GM18858 (cell line): ENCODE measurements at regions not wholly inside any gene's neighbourhood (a gene's known extent, or its start where the extent isn't known, plus 50 kb on each side); places are given as distances from the start of the nearest gene placed in this dataset.

Experiments used
- ATAC-seq: cut with Tn5 transposase; IDR thresholded peaks from one replicate; pipeline ENCODE4 v1.9.1; 2021; ENCODE audit not compliant: unreplicated experiment

- ATAC-seq, result no peak
Measured at GRCh38 chr14:66065188-66065587, 421.0 kb upstream of the CCDC196 start.

GRCh38 chr14:66066981-66067776 is 419.0 kb upstream of the CCDC196 start:
- no peak for ATAC-seq

DNA sequence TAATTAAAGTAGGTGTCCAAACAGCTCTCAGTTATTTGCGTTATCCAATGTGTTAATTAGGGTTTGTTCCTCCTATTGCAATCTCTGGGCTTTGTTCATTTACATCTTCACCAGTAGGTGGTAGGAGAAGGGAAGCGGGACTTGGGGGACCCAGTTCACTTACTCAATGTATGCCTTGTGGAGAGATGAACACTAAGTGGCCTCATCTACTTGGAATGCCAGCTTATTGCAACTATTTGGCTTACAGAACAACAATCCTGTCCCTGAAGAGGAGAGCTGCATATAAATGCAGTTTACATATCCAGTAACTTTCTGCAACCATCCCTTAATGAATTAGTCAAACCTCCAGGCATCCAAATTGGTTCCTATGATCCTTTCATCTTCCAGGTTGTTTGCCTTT is 417.1 kb upstream of the CCDC196 start:
- ATAC-seq, result no peak

- ATAC-seq, result no peak
Measured at GRCh38 chr14:66069830-66070541, 416.2 kb upstream of the CCDC196 start.

DNA sequence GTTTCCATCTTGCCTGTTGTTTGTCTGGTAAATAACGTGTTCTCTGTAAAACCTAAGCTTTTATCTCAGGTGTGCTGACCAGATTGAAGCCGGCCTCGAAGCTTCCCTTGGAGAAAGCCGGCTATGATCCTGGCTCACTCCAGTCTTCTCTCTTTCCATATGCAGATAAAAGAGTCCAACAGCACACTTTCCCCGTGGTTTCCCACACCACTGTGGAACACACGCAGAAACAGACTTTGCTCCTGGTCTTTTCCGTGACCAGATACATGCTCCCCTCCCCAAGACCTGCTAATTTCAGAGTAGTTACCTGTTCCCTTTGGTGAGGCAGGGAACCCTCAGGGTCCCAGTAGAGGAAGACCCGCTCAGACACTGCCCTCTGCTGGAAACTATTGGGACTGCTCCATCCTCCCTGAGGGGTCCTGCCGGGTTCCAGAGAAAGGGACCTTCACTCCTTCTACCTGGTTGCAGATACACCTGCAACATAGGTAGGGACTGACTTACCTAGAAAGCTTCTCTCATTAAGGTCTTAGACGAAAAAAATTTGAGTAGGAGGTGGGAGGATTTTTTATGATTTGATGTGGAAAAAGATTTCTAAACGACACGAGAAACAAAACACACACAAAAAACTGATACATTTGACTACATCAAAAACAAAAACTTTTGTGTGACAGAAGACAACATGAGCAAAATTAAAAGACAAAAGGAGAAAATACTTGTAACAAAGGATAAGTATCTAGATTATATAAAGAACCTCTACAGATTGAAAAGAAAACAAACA is 415.4 kb upstream of the CCDC196 start:
- ATAC-seq, result no peak

- ATAC-seq, result no peak
Measured at GRCh38 chr14:66072190-66073084, 413.7 kb upstream of the CCDC196 start.

DNA sequence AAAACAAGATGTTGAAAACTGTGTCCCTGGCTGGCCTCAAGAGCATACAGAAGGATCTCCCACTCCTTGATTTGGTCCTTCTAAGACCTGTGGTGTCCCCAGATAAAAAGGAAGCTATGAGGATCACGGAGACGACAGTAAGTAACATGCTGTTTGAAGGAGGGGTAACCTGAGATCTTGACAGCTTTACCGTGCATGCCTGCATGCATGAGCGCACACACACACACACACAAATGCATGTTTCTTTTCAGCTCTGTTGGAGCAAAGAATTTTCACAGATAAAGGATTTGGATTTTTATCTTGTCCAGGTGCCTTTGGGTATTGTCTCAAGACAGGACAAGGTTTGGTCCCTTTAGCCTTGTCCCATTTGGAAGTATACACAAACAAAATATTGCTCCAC is 411.6 kb upstream of the CCDC196 start:
- ATAC-seq, result no peak

GRCh38 chr14:66076176-66076575 is 410.0 kb upstream of the CCDC196 start:
- ATAC-seq, result no peak

DNA sequence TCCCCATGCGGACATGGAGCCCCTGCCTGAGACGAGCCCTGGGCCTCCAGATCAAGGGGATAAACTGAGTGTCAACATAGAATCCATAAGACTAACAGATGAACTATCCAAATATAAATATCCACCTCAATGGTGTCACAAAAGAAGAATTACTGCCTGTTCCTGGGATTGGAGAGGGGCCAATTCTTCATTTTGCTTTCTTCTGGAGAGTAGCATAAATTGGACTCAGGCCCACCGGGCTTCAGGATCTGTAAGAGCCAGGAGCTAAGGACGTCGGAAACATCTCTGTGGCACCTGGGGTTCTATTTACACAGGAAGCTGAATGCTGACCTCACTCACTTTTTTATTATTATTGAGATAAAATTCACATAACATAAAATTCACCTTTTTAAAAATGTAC is 408.2 kb upstream of the CCDC196 start:
- ATAC-seq, result no peak

DNA sequence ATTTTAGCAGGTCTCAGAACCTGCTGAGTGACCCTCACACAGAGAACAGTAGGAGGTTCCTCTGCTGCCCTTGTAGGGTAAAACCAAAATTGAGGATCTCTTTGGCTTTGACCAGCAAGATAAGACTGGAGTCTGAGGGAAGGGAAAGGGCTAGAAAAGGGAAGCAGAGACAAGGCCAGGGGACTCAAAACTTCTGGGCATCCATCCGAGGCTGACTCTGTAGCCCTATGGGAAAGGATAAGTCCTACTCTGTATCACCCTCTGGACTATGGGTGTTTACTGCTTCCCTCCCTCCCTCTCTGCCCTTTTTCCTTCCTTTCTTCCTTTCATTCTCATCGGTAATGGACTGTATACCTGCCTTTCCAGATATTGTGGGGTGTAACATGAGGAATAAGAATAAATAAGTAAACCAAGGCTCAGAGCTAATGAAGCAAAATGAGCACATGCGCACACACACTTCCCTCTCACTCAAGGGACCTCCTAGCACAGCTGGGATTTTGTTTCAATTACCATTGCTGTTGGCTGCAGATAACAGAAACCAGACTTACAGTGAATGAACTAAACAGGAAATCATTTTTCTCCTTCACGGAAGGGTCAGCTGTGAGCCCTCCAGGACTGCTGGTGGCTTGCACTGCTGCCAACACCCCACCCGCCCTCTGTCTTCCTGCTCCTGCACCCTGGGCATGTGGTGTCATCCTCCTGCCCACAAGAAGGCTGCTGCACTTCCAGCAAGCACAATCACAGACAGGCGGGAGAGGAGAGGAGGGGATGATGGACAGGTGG is 404.4 kb upstream of the CCDC196 start:
- ATAC-seq, result no peak

DNA sequence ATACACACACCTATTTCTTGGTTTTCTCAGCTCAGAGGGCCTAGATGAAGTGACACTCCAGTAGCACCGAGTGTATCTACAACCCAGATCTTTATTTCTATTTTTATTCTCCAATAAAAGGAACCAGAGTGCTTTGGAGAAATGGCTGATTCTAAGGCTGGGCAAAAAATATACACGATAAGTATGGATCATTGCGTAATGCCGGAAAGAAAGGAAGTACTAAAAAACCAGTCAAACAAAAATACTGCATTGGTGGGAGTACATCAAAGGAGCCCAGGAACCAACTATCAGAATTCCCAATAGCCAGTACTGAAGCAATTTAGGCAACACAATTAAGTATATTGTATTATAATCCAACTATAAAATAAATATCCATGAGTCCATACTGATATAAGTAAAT is 400.9 kb upstream of the CCDC196 start:
- no peak for ATAC-seq

DNA sequence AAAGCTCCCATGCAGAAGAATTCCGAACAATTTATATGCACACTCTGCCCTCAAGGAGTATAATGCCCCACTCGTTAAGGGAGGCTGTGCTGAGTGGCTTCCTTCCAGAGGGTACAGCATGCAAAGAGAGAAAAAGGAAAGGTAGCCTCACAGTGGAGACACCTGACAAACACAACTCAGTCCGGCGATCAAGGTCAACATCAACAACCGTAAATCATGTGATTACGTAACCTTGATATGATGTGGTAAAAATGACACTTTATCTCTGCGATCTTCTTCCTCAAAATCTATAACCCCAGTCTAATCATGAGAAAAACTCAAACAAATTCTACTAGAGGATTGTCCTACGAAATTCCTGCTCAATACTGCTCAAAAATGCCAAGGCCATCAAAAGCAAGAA is 400.5 kb upstream of the CCDC196 start:
- no peak for ATAC-seq

GRCh38 chr14:66087231-66087630 is 398.9 kb upstream of the CCDC196 start:
- no peak for ATAC-seq

GRCh38 chr14:66088656-66089055 is 397.5 kb upstream of the CCDC196 start:
- ATAC-seq, result no peak

DNA sequence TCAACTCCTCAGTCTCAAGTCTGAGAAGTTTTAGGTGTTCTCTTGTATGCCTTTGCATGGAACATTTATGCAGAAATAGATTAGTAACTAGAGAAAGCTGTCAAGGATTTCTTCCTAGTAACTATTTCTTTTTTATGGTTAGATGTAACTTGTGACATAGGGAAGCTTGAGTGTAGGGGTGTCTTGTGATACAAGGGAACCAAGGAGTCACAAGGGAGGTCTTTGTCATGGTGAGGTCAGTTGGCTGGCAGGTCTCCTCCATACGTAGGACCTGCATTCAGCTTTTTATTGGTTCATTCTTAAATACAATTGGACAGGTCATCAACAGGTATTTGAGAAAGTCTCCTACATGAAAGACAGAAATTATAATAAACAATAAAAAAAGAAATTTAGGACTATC is 394.0 kb upstream of the CCDC196 start:
- ATAC-seq, result no peak

- no peak for ATAC-seq
Measured at GRCh38 chr14:66092748-66093147, 393.4 kb upstream of the CCDC196 start.

DNA sequence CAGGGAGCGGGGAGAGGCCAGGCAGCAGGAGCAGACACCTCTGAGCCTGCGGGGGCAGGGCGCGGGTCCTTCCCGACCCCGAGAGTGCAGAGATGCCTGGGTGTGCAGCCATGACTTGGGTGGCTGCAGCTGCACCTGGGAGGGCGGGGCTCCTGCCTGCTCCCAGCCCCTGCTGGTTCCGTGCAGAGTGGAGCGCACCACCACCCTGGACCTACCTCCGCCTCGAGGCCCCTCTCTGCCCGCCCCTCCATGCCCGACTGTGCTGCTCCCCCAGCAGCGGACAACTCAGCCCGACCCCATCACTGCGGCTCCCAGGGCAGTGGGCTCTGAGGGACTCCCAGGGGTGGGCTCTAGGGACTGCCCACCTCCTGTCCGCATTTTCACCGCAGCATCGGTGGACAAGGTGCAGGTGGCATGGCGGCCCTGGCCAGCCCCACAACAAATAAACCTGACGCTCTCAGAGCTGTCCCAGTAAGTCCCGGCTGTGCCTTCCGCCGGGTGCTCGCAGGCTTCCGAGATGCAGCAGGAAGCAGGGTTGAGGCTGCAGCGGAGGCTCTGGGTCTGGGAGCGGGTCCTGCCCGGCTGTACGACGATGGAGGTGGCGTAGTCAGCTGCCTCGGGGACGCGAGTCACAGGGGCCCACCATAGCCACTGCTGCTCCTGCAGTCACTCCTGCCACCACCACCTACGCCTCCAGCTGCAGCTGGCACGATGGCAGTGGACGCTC is 392.0 kb upstream of the CCDC196 start:
- ATAC-seq, result no peak

GRCh38 chr14:66099451-66099850 is 386.7 kb upstream of the CCDC196 start:
- no peak for ATAC-seq

DNA sequence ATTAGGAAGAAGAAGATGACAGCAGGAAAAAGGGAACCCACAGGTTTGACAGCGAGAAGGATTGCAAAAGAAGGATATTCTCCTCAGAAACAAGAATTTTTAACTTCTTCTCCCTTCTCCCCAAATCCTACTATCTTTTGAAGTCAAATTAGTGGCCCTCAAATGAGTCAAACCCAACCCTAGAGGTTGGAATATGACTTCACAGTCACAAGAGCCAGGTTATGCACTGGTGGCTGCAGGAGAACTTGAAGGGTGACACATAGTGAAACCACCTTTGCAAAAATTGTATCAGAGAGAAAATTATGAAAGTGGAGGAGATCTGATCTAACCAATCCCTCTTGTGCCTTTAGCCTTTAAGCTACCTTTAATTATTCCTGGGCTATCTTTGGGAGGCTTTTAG is 386.2 kb upstream of the CCDC196 start:
- ATAC-seq, result peak; percentile 76
